ENCODE measurements at regions not wholly inside any gene's neighbourhood (a gene's known extent, or its start where the extent isn't known, plus 50 kb on each side); places are given as distances from the start of the nearest gene placed in this dataset.

GRCh38 chr10:130875116-130875515, 436.4 kb downstream of the TCERG1L start:
- TF ChIP-seq CTCF (IDR thresholded peaks at IDR 0.05) (no peak), EP300 (IDR thresholded peaks at IDR 0.05) (no peak), POLR2A (IDR thresholded peaks at IDR 0.05) (no peak)

Measured in ovary (tissue), 3 donors.